IMR-90 (cell line): ENCODE measurements at regions not wholly inside any gene's neighbourhood (a gene's known extent, or its start where the extent isn't known, plus 50 kb on each side); places are given as distances from the start of the nearest gene placed in this dataset.

Source experiments
- ATAC-seq: fragments of 200-7000 bp; cut with Tn5 transposase; 2 replicates; pipeline ENCODE4 v1.9.1; 2020; ENCODE audit warnings: low read depth, mild to moderate bottlenecking, moderate library complexity
- BruUV-seq: library from RNA; stranded (reverse); fragments of 400-500 nt; replicated peaks from 2 replicates; lab custom pipeline; 2021; lab: Mats Ljungman, UMichigan
- CTCF ChIA-PET: fragments of 300-600 bp; formaldehyde crosslinking; extraction: SDS; loops from one replicate; lab custom pipeline; 2021; ENCODE audit warnings: antibody characterized with exemption; lab: Yijun Ruan, JAX
- POLR2A ChIA-PET: fragments of 300-600 bp; sonication (Branson Sonifier 250); formaldehyde crosslinking; loops from one replicate; lab custom pipeline; 2022; ENCODE audit warnings: antibody characterized with exemption; ENCODE audit not compliant: unreplicated experiment; lab: Charles Lee
- DNase-seq: peaks from one replicate; pipeline ENCODE4 v3.0.0; 2013
- H2AFZ ChIP-seq: replicated peaks from 2 replicates; pipeline ENCODE3; 2013; ENCODE audit warnings: low read length, mild to moderate bottlenecking; ENCODE audit not compliant: poor library complexity
- H2AK5ac ChIP-seq: 2 replicates; pipeline ENCODE4 v1.6.1; 2013; ENCODE audit warnings: low read depth, low read length, inconsistent platforms
- H2AK9ac ChIP-seq: replicated peaks from 2 replicates; pipeline ENCODE3; 2013; ENCODE audit warnings: mild to moderate bottlenecking, low read depth, low read length, moderate library complexity; ENCODE audit not compliant: poor library complexity
- H2BK120ac ChIP-seq: 2 replicates; pipeline ENCODE4 v1.6.1; 2013; ENCODE audit warnings: low read depth, low read length, inconsistent platforms
- H2BK15ac ChIP-seq: 3 replicates; pipeline ENCODE4 v1.6.1; 2013; ENCODE audit warnings: low read depth, low read length, inconsistent platforms
- H2BK20ac ChIP-seq: 2 replicates; pipeline ENCODE4 v1.6.1; 2013; ENCODE audit warnings: low read depth, mild to moderate bottlenecking, inconsistent platforms, low read length, moderate library complexity
- H2BK5ac ChIP-seq: 2 replicates; pipeline ENCODE4 v1.6.1; 2013; ENCODE audit warnings: mild to moderate bottlenecking, low read depth, low read length, inconsistent platforms; ENCODE audit not compliant: poor library complexity, severe bottlenecking
- H3K14ac ChIP-seq: replicated peaks from 2 replicates; pipeline ENCODE4 v1.6.1; 2013; ENCODE audit warnings: low read depth, low read length, inconsistent platforms
- H3K18ac ChIP-seq: 2 replicates; pipeline ENCODE4 v1.6.1; 2013; ENCODE audit warnings: low read depth, low read length, control low read depth
- H3K23ac ChIP-seq: 2 replicates; pipeline ENCODE4 v1.6.1; 2013; ENCODE audit warnings: low read depth, low read length, inconsistent platforms
- H3K27ac ChIP-seq: 2 replicates; pipeline ENCODE4 v1.5.1; 2013; ENCODE audit warnings: mild to moderate bottlenecking, control low read depth, low read length; ENCODE audit not compliant: insufficient read depth
- H3K27me3 ChIP-seq: 2 replicates; pipeline ENCODE4 v1.6.1; 2013; ENCODE audit warnings: low read length; ENCODE audit not compliant: control insufficient read depth, insufficient read depth
- H3K36me3 ChIP-seq: 2 replicates; pipeline ENCODE4 v1.6.1; 2013; ENCODE audit warnings: low read length, mixed read lengths; ENCODE audit not compliant: control insufficient read depth, insufficient read depth
- H3K4ac ChIP-seq: 2 replicates; pipeline ENCODE4 v1.6.1; 2013; ENCODE audit warnings: low read depth, low read length, inconsistent platforms
- H3K4me1 ChIP-seq: 2 replicates; pipeline ENCODE4 v1.6.1; 2013; ENCODE audit warnings: low read length, mixed read lengths; ENCODE audit not compliant: control insufficient read depth, insufficient read depth
- H3K4me2 ChIP-seq: 2 replicates; pipeline ENCODE4 v1.6.1; 2013; ENCODE audit warnings: low read depth, mild to moderate bottlenecking, control low read depth, low read length, moderate library complexity
- H3K4me3 ChIP-seq: 2 replicates; pipeline ENCODE4 v1.5.1; 2013; ENCODE audit warnings: low read depth, mild to moderate bottlenecking, control low read depth, low read length, moderate library complexity; ENCODE audit not compliant: insufficient read depth
- H3K56ac ChIP-seq: 2 replicates; pipeline ENCODE4 v1.6.1; 2013; ENCODE audit warnings: low read length, inconsistent platforms; ENCODE audit not compliant: insufficient read depth; ENCODE audit errors: extremely low read depth
- H3K79me1 ChIP-seq, 2 experiments: 2 replicates each; pipeline ENCODE4 v1.6.1; 2013; ENCODE audit warnings: low read length in 2 of 2, inconsistent platforms in 1 of 2, low read depth in 1 of 2
- H3K9ac ChIP-seq: 2 replicates; pipeline ENCODE4 v1.6.1; 2013; ENCODE audit warnings: low read depth, low read length, control low read depth
- H3K9me1 ChIP-seq: 2 replicates; pipeline ENCODE4 v1.6.1; 2013; ENCODE audit warnings: low read length, inconsistent platforms; ENCODE audit not compliant: insufficient read depth
- H3K9me3 ChIP-seq: 2 replicates; pipeline ENCODE4 v1.6.1; 2013; ENCODE audit warnings: low read length; ENCODE audit not compliant: control insufficient read depth, insufficient read depth
- H4K20me1 ChIP-seq: 2 replicates; pipeline ENCODE4 v1.6.1; 2013; ENCODE audit warnings: low read length, inconsistent platforms; ENCODE audit not compliant: insufficient read depth
- H4K5ac ChIP-seq: 2 replicates; pipeline ENCODE4 v1.6.1; 2013; ENCODE audit warnings: mild to moderate bottlenecking, low read depth, low read length, control low read depth
- H4K8ac ChIP-seq, 2 experiments: 2 replicates each; pipeline ENCODE4 v1.6.1; 2013; ENCODE audit warnings: low read depth in 2 of 2, low read length in 2 of 2, control low read depth in 1 of 2, inconsistent platforms in 1 of 2
- H4K91ac ChIP-seq: 2 replicates; pipeline ENCODE4 v1.6.1; 2013; ENCODE audit warnings: low read depth, low read length, inconsistent platforms; ENCODE audit not compliant: insufficient read depth
- BHLHE40 ChIP-seq: fragments of 150-350 bp; IDR thresholded peaks from 2 replicates; pipeline ENCODE4 v1.6.1; 2016; ENCODE audit warnings: mild to moderate bottlenecking, low read depth, low read length
- CEBPB ChIP-seq: IDR thresholded peaks from 2 replicates; pipeline ENCODE4 v1.6.1; 2012; ENCODE audit warnings: low read depth, low read length, improper control_type of control experiment
- CHD1 ChIP-seq: IDR thresholded peaks from 2 replicates; pipeline ENCODE4 v1.6.1; 2012; ENCODE audit warnings: low read depth, low read length, improper control_type of control experiment
- FOS ChIP-seq: fragments of 150-350 bp; IDR thresholded peaks from 2 replicates; pipeline ENCODE4 v1.6.1; 2016; ENCODE audit warnings: low read depth, low read length
- MAFK ChIP-seq: IDR thresholded peaks from 2 replicates; pipeline ENCODE4 v1.6.1; 2012; ENCODE audit warnings: low read depth, low read length, improper control_type of control experiment
- MAZ ChIP-seq: IDR thresholded peaks from 2 replicates; pipeline ENCODE4 v1.6.1; 2012; ENCODE audit warnings: low read depth, mild to moderate bottlenecking, low read length, improper control_type of control experiment, moderate library complexity, borderline replicate concordance
- MXI1 ChIP-seq: IDR thresholded peaks from 2 replicates; pipeline ENCODE4 v1.6.1; 2012; ENCODE audit warnings: low read depth, mild to moderate bottlenecking, low read length, moderate library complexity, borderline replicate concordance
- NFE2L2 ChIP-seq: fragments of 150-350 bp; IDR thresholded peaks from 2 replicates; pipeline ENCODE4 v1.6.1; 2016; ENCODE audit warnings: low read depth, mild to moderate bottlenecking, low read length
- POLR2A ChIP-seq: IDR thresholded peaks from 2 replicates; pipeline ENCODE4 v1.6.1; 2012; ENCODE audit warnings: mild to moderate bottlenecking, low read depth, low read length
- RAD21 ChIP-seq: IDR thresholded peaks from 2 replicates; pipeline ENCODE4 v1.6.1; 2012; ENCODE audit warnings: low read length, improper control_type of control experiment
- RCOR1 ChIP-seq: IDR thresholded peaks from 2 replicates; pipeline ENCODE4 v1.6.1; 2012; ENCODE audit warnings: mild to moderate bottlenecking, low read length, improper control_type of control experiment; ENCODE audit not compliant: insufficient replicate concordance
- SMC3 ChIP-seq: fragments of 150-350 bp; IDR thresholded peaks from 2 replicates; pipeline ENCODE4 v1.6.1; 2016; ENCODE audit warnings: low read depth, mild to moderate bottlenecking, antibody characterized with exemption, low read length, moderate library complexity
- WGBS, 2 experiments: methylation state at CpG; one replicate each; pipeline versions ENCODE4 v1.1.5 to v1.1.7; 2013; ENCODE audit warnings: missing lambda C conversion rate in 2 of 2; ENCODE audit not compliant: insufficient read length in 1 of 2; ENCODE audit errors: extremely low coverage in 2 of 2; 5-methylcytosine and 5-hydroxymethylcytosine counted together
- dilution Hi-C: fragments of 300-500 bp; cut with HindIII; formaldehyde crosslinking; loops from one replicate; pipeline ENCODE4 v1.14.3; 2018; ENCODE audit warnings: low sequenced_read_pairs; ENCODE audit not compliant: unreplicated experiment
- in situ Hi-C: fragments of 300-500 bp; cut with MboI; formaldehyde crosslinking; loops from 3 replicates; pipeline ENCODE4 v1.14.3; 2019; ENCODE audit warnings: low sequenced_read_pairs, inconsistent platforms, mixed read lengths
- intact Hi-C: fragments of 100-400 bp; cut with micrococcal nuclease; formaldehyde crosslinking; loops from 2 replicates; pipeline ENCODE4 v1.10.0; 2022
- TF ChIP-seq, protein P1 (sequence below): fragments of 150-350 bp; IDR thresholded peaks from 2 replicates; pipeline ENCODE4 v1.6.1; 2017; ENCODE audit warnings: mild to moderate bottlenecking, antibody characterized with exemption, low read length, low read depth
- TF ChIP-seq, protein P2 (sequence below): conservative IDR thresholded peaks from 2 replicates; pipeline ENCODE4 v1.5.1; 2012; ENCODE audit warnings: mild to moderate bottlenecking, low read depth, low read length, improper control_type of control experiment
- TF ChIP-seq, protein P3 (sequence below): fragments of 150-350 bp; IDR thresholded peaks from 2 replicates; pipeline ENCODE4 v1.6.1; 2016; ENCODE audit warnings: low read depth, mild to moderate bottlenecking, low read length, moderate library complexity, borderline replicate concordance

DNA sequence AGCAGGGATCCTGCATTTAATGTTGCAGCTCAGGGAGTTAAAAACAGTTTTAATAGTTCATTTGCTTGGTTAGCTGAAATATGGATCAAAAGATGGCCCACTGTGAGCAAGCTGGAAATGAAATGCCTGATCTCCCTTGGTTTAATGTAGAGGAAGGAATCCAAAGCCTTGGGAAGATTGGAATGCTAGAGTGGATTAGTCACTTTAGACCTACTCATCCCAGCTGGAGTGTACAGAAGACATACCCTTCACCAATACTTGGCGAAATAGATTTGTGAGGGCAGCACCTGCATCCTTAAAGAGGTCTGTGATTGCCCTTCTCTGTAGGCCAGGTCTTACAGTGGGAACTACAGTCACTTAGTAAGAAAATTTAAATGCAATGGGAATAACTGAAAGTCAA is 58.0 kb upstream of the KRAS start:
- WGBS, 2 experiments, result no CpG with 5 or more reads among the region's 1 CpG
- H2BK15ac ChIP-seq, result peak overlapping the region; percentile 88; the same call in 2 of the 3 replicates
- no peaks in the 10 kb centered on the region for H3K9me3 ChIP-seq
- in situ Hi-C loops (no loop called here), intact Hi-C loops (no loop called here), dilution Hi-C loops (no loop called here)
- H2BK120ac ChIP-seq, result peak overlapping the region; percentile 95
- no TSS peak for BruUV-seq
- ATAC-seq, result peak; percentile 61
- no peak for TF ChIP-seq RCOR1
- TF ChIP-seq, protein P1, sequence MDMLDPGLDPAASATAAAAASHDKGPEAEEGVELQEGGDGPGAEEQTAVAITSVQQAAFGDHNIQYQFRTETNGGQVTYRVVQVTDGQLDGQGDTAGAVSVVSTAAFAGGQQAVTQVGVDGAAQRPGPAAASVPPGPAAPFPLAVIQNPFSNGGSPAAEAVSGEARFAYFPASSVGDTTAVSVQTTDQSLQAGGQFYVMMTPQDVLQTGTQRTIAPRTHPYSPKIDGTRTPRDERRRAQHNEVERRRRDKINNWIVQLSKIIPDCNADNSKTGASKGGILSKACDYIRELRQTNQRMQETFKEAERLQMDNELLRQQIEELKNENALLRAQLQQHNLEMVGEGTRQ, result no peak
- TF ChIP-seq MAFK, result no peak
- TF ChIP-seq, protein P2, sequence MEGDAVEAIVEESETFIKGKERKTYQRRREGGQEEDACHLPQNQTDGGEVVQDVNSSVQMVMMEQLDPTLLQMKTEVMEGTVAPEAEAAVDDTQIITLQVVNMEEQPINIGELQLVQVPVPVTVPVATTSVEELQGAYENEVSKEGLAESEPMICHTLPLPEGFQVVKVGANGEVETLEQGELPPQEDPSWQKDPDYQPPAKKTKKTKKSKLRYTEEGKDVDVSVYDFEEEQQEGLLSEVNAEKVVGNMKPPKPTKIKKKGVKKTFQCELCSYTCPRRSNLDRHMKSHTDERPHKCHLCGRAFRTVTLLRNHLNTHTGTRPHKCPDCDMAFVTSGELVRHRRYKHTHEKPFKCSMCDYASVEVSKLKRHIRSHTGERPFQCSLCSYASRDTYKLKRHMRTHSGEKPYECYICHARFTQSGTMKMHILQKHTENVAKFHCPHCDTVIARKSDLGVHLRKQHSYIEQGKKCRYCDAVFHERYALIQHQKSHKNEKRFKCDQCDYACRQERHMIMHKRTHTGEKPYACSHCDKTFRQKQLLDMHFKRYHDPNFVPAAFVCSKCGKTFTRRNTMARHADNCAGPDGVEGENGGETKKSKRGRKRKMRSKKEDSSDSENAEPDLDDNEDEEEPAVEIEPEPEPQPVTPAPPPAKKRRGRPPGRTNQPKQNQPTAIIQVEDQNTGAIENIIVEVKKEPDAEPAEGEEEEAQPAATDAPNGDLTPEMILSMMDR, result no peak
- no peak for TF ChIP-seq FOS
- TF ChIP-seq, protein P3, sequence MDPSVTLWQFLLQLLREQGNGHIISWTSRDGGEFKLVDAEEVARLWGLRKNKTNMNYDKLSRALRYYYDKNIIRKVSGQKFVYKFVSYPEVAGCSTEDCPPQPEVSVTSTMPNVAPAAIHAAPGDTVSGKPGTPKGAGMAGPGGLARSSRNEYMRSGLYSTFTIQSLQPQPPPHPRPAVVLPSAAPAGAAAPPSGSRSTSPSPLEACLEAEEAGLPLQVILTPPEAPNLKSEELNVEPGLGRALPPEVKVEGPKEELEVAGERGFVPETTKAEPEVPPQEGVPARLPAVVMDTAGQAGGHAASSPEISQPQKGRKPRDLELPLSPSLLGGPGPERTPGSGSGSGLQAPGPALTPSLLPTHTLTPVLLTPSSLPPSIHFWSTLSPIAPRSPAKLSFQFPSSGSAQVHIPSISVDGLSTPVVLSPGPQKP, result no peak
- TF ChIP-seq MXI1, result no peak
- TF ChIP-seq NFE2L2, result no peak
- TF ChIP-seq CHD1, result no peak
- no peak for TF ChIP-seq SMC3
- TF ChIP-seq BHLHE40, result no peak
- no peak for TF ChIP-seq CEBPB
- no peak for TF ChIP-seq MAZ
- TF ChIP-seq POLR2A, result no peak
- TF ChIP-seq RAD21, result no peak
- H2AK5ac ChIP-seq, result peak overlapping the region; percentile 74; the same call in 1 of the 2 replicates
- no peaks in the 10 kb centered on the region for H4K20me1 ChIP-seq
- H3K4me3 ChIP-seq, result no peak overlapping the region
- peak overlapping the region; percentile 95; the same call in 1 of the 2 replicates for H3K4ac ChIP-seq
- peak overlapping the region; percentile 96; the same call in 1 of the 2 replicates for H4K5ac ChIP-seq
- H3K18ac ChIP-seq, result peak overlapping the region; percentile 96; the same call in 1 of the 2 replicates
- no peak overlapping the region for H2AK9ac ChIP-seq
- peak overlapping the region; percentile 70; the same call in 1 of the 2 replicates for H3K14ac ChIP-seq
- no peak overlapping the region for H3K27ac ChIP-seq
- H3K79me1 ChIP-seq, result no peaks in the 10 kb centered on the region
- H2BK20ac ChIP-seq, result peak overlapping the region; percentile 91
- peak overlapping the region; percentile 87 for H2BK5ac ChIP-seq
- peak overlapping the region; percentile 92 for H4K91ac ChIP-seq
- H2AFZ ChIP-seq, result no peak overlapping the region
- peak; percentile 80 for DNase-seq
- H3K4me2 ChIP-seq, result peak overlapping the region; percentile 31; the same call in 1 of the 2 replicates
- H4K8ac ChIP-seq, result peak overlapping the region; percentile 86 to 95; a peak in 3 of 4 replicates
- ChIA-PET POLR2A (no interaction called here), CTCF (no interaction called here)
- 0 out of 2 replicates have a peak overlapping the region, but pooled peaks have one; percentile 3 for H3K56ac ChIP-seq
- H3K23ac ChIP-seq, result peak overlapping the region; percentile 75; the same call in 1 of the 2 replicates
- no peaks in the 10 kb centered on the region for H3K36me3 ChIP-seq
- H3K27me3 ChIP-seq, result no peaks in the 10 kb centered on the region
- H3K9me1 ChIP-seq, result peaks cover 10% of the 10 kb centered on the region
- peaks cover 21% of the 10 kb centered on the region for H3K4me1 ChIP-seq
- H3K9ac ChIP-seq, result no peak overlapping the region
